ENCODE measurements at regions not wholly inside any gene's neighbourhood (a gene's known extent, or its start where the extent isn't known, plus 50 kb on each side); places are given as distances from the start of the nearest gene placed in this dataset.

DNA sequence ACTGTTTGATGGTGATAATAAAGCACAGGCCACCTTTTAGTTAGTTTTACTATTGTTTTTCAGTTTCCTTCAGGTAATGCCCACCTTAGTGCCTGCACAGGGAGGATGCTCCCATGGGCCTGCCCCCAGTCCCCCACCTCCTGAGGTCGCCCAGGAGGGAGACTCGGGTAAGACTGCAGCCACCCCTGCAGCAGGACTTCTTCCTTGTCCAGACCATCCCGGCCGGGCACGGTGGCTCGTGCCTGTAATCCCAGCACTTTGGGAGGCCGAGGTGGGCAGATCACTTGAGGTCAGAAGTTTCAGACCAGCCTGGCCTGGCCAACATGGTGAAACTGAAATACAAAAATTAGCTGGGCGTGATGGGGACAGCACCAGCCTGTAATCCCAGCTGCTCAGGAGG lies 68.1 kb upstream of the TANC1 start:
- TF ChIP-seq, protein P1, sequence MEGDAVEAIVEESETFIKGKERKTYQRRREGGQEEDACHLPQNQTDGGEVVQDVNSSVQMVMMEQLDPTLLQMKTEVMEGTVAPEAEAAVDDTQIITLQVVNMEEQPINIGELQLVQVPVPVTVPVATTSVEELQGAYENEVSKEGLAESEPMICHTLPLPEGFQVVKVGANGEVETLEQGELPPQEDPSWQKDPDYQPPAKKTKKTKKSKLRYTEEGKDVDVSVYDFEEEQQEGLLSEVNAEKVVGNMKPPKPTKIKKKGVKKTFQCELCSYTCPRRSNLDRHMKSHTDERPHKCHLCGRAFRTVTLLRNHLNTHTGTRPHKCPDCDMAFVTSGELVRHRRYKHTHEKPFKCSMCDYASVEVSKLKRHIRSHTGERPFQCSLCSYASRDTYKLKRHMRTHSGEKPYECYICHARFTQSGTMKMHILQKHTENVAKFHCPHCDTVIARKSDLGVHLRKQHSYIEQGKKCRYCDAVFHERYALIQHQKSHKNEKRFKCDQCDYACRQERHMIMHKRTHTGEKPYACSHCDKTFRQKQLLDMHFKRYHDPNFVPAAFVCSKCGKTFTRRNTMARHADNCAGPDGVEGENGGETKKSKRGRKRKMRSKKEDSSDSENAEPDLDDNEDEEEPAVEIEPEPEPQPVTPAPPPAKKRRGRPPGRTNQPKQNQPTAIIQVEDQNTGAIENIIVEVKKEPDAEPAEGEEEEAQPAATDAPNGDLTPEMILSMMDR (IDR thresholded peaks at IDR 0.05) = no peak
- TF ChIP-seq POLR2A (IDR thresholded peaks at IDR 0.05) = no peak
